ENCODE measurements at regions not wholly inside any gene's neighbourhood (a gene's known extent, or its start where the extent isn't known, plus 50 kb on each side); places are given as distances from the start of the nearest gene placed in this dataset.
"Not testable (repeated sequence)": the region's sequence is repeated elsewhere in the genome, so short reads cannot be mapped to it uniquely, and the experiment has no call there.

- no peak for DNase-seq (ENCODE audit: low read depth in 2 of 2)
Measured at GRCh38 chr13:87736849-87737385, 65.7 kb downstream of the SLITRK5 start.

DNA sequence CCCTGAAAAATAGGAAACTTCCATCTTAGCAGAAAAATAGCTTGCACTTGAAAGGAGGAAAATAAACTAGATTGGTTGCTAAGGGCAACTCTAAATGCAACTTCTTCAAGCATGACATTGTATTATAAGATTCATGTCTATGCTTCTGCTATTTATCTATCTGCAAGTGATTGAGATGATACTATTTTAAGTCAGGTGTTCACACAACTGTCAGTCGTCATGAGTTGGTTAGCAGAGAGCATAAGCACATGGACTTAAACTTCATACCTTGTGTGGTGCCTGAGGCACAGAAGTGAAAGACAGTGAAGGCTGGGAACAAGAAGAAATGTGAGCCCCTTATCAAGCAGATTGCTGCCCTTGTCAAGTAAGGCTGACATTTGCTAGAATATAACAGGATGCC, 82.9 kb downstream of the SLITRK5 start:
- DNase-seq (ENCODE audit: low read depth in 2 of 2): no peak

GRCh38 chr13:87769445-87769844, 98.3 kb downstream of the SLITRK5 start:
- DNase-seq (ENCODE audit: low read depth in 2 of 2): no peak

DNA sequence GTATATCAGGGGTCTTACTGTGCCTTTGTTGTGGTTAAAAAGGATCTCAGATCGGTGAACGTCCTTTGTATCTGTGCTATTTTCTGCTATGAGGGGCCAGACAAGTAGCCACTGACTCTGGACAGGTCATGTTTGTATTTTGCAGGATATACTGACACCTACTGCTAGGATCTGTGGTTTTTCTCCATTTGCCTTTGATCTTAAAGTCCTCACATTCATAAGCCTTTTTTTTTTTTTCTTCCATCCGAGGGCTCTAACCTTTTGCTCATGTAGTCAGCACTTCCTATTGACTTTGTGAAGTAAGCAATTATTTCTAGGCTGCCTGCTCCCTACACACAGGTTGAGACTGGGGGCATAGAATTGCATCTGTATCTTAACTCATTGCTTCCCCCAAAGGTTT, 106.2 kb downstream of the SLITRK5 start:
- no peak for DNase-seq (ENCODE audit: low read depth in 2 of 2)

- DNase-seq (ENCODE audit: low read depth in 2 of 2): no peak
Measured at GRCh38 chr13:87778128-87778527, 107.0 kb downstream of the SLITRK5 start.

- DNase-seq (ENCODE audit: low read depth in 2 of 2): peak; percentile 1
Measured at GRCh38 chr13:87779426-87779825, 108.3 kb downstream of the SLITRK5 start.

- no peak for DNase-seq (ENCODE audit: low read depth in 2 of 2)
Measured at GRCh38 chr13:87783366-87783765, 112.2 kb downstream of the SLITRK5 start.

DNA sequence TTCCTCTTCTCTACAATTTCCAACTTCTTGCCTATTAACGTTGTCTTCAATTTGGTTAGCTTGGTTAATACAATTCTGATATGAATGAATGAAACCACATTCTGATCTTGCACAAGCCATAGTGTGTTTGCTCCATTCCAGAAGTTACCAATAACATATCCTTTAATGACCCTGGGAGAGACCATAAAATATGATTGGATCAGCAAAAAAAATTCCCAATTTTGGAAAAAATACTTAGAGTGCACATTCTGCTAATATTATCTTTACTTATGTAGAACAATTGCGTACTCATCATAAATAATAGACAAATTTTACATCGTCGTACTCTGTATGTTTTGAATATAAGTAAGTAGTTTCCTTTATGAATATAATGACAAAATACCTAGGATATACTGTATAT, 117.2 kb downstream of the SLITRK5 start:
- DNase-seq (ENCODE audit: low read depth in 2 of 2): no peak

DNA sequence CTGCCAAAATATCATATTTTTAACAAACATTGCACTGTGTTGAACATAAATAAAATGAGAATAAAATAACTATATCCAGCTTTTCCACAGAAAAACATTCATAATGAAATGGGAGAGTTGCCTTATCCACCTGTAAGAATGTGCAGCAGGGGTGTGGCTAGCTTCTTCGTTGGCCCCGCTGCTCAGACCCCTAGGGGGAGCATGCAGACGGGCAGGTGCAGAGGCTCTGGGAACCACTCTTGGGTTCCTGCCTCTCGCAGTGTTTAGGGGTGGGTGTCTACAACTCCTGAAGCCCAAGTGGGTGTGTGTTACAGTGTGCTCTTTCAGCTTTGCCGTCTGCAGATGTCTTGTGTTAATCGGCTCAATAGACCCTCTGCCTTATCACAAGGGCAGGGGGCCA, 121.7 kb downstream of the SLITRK5 start:
- no peak for DNase-seq (ENCODE audit: low read depth in 2 of 2)

GRCh38 chr13:87798536-87798935, 127.4 kb downstream of the SLITRK5 start:
- no peak for DNase-seq (ENCODE audit: low read depth in 2 of 2)

DNA sequence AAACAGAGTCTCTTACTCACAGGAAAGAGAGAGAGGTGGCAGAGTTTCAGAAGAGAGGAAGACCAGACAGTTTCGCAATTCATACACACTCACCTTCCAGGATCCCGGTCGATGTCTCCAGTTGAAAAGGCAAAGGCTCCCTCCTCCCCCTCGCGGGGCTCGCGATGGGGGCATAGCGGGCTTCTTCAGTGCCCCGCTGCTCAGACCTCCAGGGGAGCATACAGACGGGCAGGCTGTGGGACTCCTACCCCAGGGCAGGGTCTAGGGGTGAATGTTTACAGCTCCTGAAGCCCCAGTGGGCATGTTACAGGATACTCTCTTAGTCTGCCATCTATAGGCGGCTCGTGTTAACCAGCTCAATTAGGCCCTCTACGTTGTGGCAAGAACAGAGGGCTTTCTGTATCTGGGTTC, 139.2 kb downstream of the SLITRK5 start:
- DNase-seq (ENCODE audit: low read depth in 2 of 2): no peak

GRCh38 chr13:87810920-87811344, 139.8 kb downstream of the SLITRK5 start:
- no peak for DNase-seq (ENCODE audit: low read depth in 2 of 2)

- DNase-seq (ENCODE audit: low read depth in 2 of 2): no peak
Measured at GRCh38 chr13:87814403-87814802, 143.2 kb downstream of the SLITRK5 start.

DNA sequence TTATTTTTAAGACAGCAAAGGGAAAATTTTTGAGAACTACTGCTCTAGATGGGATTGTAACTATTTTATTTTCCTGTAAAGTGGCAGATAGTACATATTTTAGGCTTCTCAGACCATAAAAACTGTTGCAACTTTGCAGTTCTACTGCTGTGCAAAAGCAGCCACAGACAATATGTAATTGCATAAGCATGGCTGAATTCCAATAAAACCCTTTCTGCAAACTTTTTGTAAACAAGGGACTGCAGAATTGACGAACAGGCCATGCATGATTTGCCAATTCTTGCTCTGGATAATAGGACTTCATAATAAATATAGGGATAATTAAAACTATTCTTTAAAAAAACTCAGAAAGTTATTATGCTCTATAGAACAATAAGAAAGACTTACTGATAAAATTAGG, 149.1 kb downstream of the SLITRK5 start:
- no peak for DNase-seq (ENCODE audit: low read depth in 2 of 2)

DNA sequence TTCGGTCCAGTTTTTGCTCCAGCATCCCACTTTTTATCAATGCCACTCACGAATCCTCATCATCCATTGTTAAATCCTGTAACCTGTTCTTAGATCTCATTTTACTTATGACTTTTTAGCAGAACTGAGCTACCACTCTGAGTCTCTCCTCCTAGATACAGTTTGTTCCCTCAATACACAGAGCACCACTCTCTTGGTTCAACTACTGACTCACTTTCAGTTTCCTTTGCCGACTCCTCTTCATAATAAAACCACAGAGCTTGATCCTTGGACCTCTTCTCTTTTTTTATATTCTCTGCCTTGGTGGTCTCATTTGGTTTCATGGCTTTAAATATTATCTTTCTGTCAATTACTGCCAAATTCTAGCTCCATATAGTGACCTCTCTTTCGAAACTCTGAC, 150.3 kb downstream of the SLITRK5 start:
- DNase-seq (ENCODE audit: low read depth in 2 of 2): no peak

DNA sequence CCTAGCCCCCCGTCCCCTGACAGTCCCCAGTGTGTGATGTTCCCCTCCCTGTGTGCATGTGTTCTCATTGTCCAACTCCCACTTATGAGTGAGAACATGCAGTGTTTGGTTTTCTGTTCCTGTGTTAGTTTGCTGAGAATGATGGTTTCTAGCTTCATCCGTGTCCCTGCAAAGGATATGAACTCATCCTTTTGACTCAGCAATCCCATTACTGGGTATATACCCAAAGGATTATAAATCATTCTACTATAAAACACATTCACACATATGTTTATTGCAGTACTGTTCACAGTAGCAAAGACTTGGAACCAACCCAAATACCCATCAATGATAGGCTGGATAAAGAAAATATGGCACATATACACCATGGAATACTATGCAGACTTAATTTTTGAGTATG, 155.1 kb downstream of the SLITRK5 start:
- DNase-seq (ENCODE audit: low read depth in 2 of 2): not testable (repeated sequence)

DNA sequence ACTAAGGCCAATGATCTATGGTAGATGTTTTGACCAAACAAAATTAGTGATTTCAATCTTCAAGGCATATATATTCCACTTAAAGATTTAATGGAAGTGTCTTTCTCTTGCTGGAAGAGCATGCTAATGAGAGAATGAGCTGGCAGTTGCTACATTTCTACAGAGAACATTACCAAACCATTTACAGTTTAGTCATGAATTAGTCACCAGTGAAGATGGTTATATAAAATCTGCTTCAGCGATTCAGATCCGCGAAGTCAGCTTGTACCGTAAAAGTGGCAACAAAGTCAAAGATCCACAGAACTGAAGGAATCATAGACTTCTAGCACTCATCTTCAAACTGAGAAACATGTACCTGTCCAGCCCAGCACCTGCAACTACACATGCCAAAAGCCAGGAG, 156.3 kb downstream of the SLITRK5 start:
- no peak for DNase-seq (ENCODE audit: low read depth in 2 of 2)

- DNase-seq (ENCODE audit: low read depth in 2 of 2): no peak
Measured at GRCh38 chr13:87837522-87837921, 166.4 kb downstream of the SLITRK5 start.

DNA sequence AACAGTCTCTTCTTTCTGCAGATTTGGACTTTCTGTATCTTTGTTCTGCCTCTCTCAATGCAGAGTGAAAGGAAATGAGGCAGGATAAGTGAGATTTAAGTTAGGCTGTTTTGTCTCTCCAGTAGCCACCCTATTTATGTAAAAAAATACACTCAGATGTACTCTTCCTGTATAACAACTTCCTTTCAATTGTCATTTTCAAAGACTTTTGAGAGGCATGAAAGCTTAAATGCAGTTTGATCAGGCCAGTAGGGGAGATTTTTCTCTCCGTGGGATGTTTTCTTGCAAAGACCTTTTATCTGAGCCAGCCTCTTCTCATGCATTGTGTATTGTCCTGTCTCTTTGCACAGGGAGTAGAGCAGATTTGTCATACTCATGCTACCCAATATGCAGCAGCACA, 166.8 kb downstream of the SLITRK5 start:
- no peak for DNase-seq (ENCODE audit: low read depth in 2 of 2)

GRCh38 chr13:87851410-87851809, 180.2 kb downstream of the SLITRK5 start:
- DNase-seq (ENCODE audit: low read depth in 2 of 2): no peak

DNA sequence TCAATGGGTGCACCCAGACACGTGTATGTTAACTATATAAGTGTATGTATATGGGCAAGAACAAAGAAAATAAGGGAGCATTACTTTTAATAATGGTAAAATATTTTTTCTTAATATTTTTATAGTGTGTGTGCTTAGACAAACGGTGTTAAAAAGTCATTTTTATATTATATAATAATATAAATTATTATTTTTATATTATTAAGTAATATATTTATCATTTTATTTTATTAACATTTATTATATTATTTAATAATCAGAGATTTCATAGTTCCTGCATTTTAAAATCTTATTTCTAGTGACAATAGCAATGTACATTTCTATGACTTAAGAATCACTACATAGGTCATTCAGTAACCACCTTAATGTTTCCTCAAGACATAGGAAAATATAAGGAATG, 184.4 kb downstream of the SLITRK5 start:
- DNase-seq (ENCODE audit: low read depth in 2 of 2): no peak

DNA sequence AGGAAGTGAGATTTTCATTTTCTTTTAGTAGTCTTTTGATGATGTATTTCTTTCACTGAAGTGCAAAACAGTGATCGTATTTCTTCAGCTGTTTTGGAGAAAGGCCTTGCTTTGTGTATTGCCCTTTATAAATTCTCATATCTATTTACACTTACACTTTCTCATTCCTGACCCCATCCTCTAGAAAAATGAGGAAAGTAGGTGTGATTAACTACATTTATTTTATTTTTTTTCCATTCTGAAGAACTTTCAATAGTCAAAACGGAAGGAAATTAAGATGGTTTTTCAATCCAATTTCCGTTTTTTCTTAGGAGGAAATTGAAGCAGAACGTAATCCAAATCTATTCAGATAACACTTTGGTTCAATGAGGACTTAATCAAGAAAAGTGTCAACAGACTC, 188.1 kb downstream of the SLITRK5 start:
- no peak for DNase-seq (ENCODE audit: low read depth in 2 of 2)

DNA sequence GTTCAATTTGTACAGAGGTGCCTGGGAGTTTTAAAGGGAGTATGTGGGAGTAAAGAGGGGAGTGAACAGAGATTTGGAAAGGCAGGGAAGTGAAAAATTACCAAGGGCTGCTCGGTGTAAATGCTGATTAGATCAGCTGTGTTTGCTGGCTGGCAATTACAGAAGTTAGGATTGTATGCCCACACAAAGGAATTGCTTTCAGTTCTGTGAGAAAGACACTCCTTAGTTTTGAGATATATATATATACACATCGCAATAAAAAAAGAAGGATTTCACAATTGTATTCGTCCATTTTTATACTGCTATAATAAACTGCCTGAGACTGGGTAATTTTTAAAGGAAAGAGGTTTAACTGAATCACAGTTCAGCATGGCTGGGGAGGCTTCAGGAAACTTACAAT, 196.3 kb downstream of the SLITRK5 start:
- no peak for DNase-seq (ENCODE audit: low read depth in 2 of 2)

GRCh38 chr13:87868731-87869130, 197.6 kb downstream of the SLITRK5 start:
- DNase-seq (ENCODE audit: low read depth in 2 of 2): no peak

GRCh38 chr13:87872813-87873212, 201.6 kb downstream of the SLITRK5 start:
- no peak for DNase-seq (ENCODE audit: low read depth in 2 of 2)
